ENCODE measurements at regions not wholly inside any gene's neighbourhood (a gene's known extent, or its start where the extent isn't known, plus 50 kb on each side); places are given as distances from the start of the nearest gene placed in this dataset.

DNA sequence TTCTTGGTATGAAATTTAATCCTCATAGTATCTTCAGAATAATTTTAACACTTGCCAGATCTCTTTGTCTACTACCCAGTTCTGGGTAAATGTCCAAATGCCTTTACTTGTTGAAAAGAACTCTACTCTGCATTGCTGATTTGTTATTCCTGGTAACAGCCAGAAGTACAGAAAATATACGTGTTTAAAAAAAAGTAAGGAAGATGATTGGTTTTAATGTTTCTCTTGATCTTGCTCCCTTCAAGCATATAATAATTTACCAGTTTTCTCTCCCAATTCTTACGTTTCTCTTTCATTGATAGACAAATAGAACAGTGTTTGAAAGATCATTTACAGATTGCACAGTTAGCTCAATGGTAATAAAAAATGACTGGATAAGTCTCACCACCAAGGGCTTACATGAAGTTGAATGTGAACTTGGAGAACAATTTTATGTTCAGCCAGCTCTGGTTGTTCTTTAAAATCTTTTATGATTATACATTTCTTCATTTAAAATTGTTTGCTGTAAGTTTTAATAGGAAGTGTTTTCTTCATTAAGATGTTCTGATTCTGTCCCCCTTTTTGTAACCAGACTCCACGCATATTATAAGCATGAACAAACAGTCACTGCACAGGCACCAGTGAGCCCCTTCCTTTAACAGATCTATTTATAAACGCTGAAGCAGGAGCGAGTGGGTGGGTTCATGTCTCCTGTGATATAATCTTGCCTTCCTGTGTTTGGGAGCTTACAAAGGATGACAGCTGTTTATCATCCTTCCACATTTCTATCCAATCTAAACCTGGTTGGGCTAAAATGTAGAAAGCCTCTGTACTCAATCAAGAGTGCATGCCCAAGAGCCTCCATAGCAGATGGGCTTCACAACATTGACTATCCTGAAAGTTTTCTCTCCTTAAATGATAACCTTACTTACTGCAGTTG, 299.5 kb downstream of the PRL start:
- DNase-seq (ENCODE audit: low spot score) = no peak

DNA sequence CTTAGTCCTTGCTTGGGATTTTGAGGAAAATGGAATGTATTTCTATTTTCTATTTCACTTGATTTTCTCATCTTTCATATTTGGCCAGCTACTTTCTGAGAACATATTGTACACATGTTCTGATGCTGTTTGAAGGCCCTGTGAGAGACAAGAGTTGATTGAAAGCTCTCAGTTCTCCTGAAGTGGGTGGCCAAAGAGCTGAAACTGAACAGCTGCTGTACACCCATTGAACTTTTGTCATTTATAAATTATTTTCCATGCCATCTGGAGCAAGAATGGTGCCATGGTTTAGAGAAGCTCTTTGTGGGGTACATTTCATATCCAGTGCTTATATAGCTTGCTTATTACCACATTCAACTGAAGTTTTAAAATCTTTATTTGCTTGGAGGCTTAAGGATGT, 298.3 kb downstream of the PRL start:
- DNase-seq (ENCODE audit: low spot score) = no peak

DNA sequence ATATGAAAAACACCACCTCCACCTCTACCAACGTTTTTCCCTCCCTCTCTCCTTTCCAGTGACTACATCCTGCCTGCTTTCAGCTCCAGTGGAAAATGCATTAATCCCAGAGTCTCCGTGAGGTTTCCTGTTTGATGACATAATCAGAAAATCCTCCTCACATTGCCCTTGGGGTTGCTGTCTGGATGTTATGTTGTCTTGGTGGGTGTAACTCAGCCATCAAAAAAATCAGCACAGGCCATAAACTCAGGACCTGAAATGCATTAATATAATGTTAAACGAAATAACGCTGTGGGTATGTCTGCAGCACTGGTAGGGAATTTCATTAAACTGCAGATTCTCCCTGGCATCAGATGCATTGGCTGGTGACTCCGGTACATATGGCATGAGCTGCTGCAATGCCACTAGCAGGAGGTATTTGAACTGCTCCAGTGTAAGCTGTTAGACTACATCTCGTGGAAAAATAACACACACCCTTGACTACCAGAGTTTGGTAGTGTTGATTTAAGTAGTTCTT, 297.8 kb downstream of the PRL start:
- DNase-seq (ENCODE audit: low spot score) = peak; percentile 7

DNA sequence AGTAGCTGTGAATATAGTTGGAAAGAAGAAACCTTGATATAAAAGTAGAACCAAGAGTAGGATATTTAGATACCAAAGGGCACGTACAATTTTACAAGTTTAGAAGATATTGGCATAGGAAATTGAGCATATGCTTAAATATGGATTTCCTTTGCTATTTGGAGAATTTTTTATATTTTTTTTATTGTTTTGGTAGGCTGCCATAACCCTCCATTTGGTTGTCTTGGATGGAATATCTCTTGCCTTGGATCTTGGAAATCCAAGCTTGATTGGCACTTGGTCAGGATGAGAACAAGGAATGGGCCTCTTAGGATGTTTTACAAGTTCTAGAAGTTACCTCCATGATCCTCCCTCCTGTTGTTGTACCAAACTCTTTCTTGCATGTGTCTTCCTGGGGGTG, 297.1 kb downstream of the PRL start:
- no peak for DNase-seq (ENCODE audit: low spot score)

DNA sequence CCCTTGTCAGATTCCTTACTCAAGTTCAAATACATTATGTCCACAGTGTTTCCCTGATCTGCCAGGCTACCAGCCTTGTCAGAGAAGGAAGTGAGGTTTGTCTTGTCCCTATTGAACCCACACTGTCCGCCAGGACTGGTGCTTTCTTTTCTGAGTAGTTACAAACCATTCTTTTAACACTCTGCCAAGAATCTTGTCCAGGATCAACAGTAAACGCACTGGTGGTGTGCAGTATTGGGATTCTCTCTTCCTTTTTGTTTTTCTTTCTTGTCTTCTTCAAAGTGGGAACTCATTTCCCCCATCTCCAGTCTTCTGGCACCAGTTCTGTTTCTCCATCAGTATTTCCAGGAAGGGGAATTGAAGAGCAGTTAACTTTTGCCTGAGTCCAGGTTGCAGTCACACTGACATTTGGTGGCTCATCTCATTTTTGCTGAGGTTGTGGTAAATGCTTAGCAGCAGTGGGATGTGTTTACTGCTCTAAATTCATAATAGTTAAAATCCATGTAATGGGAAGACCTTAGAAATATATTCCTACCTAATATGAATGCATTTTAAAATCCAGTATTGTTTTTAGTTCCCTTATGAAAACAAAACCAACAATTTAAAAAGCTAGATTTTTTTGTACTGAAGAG, 295.3 kb downstream of the PRL start:
- no peak for DNase-seq (ENCODE audit: low spot score)

DNA sequence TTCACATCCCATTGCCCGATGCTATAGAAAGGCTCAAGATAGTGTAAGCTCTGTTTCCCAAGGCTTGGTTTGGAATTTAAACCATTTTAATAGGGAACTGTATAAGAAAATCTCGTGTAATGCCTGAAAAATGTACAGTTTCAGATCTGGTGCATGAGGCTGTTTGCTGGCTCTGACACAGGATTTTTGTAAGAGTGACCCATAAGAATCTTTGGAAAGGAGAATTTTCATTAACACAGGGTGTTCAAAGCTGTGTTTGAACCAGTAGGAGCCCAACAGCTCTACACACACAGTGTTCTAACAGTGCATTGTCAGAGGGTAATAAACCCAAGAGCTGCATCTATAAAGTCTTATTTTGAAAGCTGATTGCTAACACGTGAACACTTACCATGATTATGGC, 293.5 kb downstream of the PRL start:
- DNase-seq (ENCODE audit: low spot score) = peak; percentile 12

DNA sequence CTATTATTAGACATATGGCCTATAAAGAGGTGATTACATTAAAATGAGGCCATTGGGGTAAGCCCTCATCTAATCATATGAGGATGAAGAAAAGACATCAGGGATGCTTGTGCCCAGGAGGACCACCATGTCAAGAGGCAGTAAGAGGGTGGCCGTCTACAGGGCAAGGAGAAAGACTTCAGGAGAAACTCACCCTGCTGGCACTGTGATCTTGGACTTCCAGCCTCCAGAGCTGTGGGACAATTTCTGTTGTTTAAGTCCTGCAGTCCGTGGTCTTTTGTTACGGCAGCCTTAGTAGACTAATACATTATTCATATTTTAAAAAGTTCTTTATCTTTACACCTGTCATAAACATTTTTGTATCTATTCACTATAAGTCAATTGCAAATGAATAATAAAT, 290.0 kb downstream of the PRL start:
- DNase-seq (ENCODE audit: low spot score) = no peak

DNA sequence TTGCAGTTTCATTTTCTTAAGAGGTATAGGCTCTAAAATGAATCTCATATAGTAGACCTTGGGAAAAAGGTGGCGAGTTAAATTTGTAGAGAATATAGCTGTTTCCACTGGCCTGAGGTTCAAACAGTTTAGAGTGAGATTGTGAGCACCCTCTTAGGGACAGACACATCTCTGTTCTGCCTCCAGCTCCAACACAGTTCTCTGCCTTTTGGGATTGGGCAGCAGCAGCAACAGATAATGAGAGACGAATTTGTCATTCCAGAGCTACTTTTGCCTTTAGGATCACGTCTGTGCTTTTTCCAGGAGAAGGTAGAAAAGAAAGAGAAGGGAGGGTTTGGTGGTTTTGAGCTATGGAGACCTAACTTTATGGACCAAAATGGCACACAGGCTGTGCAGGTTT, 289.4 kb downstream of the PRL start:
- no peak for DNase-seq (ENCODE audit: low spot score)

DNA sequence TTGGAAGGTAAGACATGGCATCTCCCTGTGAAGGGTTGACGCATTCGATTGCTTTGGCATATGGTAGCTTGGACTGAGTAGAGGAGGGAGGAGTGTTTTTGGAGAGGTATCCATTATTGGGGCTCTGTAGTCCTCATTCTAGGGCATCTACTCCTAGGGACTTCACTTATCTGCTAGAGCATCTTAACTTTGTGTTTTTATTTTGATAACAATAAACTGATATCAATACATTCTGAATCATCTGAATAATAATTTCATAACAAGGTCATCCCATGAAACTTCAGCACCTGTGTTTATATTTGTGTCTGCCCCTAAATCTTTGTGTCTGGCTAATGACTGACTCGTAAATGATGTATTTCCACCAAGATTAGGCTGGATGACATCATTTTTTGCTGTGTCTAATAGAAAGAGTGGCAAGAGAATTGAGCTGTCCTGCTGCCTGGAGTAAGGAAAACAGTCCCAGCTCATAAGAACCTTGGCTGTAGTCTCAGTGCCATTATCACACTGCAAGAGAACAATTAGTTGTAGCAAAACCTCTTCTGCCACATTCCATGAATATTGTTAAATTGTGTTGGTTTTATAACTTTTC, 288.5 kb downstream of the PRL start:
- DNase-seq (ENCODE audit: low spot score) = no peak

DNA sequence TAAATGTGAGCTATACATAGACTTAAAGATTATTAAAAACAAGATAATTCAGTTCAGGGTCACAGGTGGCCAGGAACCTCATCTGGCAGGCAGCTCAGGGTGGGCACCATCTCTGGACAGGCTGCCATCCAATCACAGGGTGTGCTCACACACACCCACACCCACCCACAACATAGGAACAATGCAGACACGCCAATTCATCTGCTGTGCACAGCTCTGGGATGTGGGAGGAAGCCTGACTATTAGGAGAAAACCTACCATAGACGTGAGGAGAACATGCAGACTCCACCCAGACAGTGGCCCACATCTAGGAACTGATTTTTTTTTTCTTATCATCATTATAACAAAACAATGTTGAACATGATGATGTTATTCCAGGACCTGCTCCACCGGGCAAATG, 286.7 kb downstream of the PRL start:
- DNase-seq (ENCODE audit: low spot score) = no peak

DNA sequence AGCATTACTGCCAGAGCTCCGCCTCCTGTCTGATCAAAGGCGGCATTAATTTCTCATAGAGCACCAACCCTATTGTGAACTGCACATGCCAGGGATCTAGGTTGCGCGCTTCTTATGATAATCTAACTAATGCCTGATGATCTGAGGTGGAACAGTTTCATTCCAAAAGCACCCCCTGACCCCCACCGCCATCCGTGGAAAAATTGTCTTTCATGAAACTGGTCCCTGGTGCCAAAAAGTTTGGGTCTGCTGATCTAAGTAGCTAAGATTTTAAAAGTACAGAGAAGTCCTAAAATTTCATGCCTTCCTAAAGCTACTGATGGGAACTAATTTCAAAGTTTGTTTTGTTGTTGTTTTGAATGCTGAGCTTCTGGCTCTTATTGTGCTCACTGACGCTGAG, 281.6 kb downstream of the PRL start:
- no peak for DNase-seq (ENCODE audit: low spot score)

DNA sequence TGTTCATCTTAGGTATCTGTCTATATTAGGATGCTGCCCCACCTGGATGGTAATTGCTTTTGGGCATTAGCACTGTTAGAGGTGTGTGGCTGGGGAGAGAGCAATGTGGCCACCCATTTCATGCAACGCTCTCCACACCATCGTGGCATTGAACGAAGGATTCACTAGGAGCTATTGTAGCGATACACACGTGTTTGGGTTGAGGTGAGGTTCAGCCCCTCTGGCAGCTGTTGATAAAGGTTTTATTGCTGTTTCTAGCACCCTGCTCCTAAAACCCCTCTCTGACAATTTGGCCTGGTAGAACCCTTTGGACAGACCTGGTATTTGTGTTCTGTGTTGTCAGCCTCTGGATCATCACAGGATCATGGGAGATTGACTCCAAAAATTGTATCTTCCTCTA, 280.9 kb downstream of the PRL start:
- no peak for DNase-seq (ENCODE audit: low spot score)

DNA sequence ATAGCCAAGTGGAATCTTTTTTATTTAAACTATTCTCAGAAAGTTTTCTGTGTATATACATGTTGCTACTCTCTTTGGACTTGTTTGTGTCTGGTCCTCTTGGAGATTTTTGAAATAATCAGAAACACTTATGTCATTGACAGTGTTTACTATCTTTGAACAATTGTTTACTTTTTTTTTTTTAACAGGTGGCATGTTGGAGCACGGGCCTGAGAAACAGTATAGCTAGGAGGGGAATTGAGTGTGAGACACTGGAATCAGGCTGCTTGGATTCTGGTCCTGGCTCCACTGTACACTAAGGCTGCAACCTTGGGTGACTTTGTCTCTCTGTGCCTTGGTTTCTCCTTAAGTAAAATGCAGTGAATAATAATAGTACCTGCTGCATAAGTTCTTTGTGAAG, 279.6 kb downstream of the PRL start:
- DNase-seq (ENCODE audit: low spot score) = no peak

DNA sequence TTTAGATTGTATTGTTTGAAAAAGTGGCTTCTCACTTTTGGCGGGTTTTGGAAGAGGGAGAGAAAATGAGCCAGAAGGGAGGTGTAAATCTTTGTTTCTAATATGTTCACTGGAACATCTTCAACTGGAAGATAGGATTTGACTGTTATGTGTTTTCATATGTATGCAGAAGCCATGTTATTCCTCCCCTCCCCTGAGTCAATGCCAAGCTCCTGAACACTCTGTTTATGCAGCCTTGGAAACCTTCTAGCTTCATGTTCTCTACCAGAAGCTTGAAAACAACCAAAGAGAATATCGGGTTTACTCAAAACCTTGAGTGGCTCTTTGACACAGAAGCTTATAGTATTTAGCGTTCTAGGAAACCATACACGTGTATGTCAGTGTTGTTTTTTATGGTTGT, 279.1 kb downstream of the PRL start:
- no peak for DNase-seq (ENCODE audit: low spot score)

DNA sequence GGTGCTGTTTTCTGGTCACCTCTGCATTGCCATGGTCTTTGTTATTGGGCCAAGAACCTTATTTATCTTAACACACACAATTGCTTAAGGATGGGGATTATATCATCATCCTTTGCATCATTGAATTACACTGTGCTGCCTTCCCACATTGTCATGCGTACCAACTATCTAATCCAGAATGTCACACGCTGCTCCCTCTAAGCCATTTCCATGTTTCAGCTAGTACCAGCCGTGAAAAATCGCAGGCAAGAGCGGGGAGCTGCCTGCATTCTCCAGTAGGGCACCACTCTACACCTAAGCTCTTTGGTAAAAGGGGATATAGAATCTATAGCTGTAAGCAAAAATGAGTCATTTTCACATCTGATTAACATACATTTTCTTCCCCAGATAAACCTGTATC, 277.0 kb downstream of the PRL start:
- DNase-seq (ENCODE audit: low spot score) = no peak

DNA sequence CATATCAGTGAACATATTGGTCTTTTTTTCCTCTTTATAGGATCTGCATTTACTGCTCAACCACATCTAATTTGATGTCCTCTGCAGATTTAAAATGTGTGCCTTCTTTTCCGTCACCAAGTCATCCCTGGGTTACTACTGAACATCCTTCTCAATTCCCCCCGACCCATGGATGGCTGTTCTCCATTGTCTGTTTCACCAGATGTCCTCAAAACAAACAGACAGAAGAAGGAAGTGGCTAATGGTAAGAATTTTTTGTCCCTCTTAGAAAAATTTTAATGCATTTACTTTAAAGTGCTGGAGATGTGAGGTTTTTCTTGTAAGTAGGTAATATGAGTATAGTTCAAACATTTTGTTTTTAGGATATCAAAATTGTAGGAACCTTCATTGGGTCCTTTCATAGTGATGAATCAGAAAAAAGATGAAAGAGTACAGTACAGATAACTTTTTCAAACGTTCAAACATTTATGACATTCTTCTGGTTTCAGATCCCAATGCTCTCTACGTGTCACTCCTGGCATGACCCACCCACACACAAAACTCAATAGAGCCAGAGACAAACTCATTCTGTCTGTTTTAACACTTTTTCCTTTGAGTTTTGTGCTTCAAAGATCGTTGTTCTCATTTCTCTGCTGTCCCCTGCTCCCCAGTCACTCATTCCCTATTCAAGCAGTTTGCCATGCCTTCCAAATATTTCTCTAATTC, 276.4 kb downstream of the PRL start:
- DNase-seq (ENCODE audit: low spot score) = no peak

DNA sequence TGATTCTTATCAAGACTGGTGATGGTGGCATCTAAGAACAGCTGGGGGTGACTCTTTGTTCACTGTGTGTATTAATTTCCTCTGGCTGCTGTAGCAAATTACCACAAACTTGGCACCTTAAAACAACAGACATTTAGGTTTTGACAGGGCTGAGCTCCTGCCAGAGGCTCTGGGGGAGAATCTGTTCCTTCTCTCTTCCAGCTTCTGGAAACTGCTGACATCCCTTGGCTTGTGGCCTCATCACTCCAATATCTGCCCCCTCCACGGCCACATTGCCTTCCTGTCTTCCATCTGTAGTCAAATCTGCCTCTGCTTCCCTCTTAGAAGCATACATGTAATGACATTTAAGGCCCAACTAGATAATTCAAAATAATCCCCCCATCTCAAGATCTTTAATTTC, 274.9 kb downstream of the PRL start:
- DNase-seq (ENCODE audit: low spot score) = no peak

DNA sequence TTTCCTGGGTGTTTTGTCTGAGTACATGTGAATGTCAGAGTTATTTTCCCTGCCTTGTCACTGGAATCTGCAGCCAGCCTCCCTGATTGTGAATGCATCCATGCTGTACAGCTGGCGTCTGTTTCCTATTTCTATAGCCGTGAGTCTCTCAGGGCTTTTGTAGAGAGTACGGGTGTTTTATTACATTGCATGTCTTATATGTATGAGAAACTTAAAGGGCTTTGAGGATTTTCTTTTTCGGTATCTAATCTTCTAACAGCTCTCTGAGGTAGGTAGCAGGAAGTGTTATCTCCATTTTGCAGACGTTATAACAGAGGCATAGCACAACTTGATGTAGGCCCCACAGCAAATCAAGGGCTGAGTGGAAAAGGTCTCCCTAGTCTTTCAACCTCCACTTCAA, 272.9 kb downstream of the PRL start:
- no peak for DNase-seq (ENCODE audit: low spot score)

DNA sequence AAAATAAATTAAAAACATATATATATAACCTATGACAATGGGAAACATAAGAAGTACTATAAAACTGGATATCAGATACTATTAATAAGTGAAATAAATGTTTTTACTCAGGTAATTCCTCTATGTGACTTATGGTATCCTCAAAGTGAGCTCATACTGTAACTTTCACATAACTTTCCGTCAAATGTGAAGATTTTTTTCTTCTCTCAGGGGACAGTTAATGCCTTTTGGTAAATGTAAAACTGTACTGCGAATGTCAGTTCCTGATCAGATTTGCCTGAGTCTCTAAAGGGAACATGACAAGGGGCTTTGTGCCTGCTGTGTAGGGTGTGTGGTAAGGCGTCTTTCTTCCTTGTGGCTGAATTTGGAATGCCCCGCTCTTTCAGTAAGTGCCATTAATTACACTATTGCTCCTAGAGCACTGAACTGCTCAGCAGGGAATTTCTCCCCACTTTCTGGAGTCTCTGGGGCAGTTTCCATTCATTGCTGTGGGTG, 271.8 kb downstream of the PRL start:
- DNase-seq (ENCODE audit: low spot score) = no peak

DNA sequence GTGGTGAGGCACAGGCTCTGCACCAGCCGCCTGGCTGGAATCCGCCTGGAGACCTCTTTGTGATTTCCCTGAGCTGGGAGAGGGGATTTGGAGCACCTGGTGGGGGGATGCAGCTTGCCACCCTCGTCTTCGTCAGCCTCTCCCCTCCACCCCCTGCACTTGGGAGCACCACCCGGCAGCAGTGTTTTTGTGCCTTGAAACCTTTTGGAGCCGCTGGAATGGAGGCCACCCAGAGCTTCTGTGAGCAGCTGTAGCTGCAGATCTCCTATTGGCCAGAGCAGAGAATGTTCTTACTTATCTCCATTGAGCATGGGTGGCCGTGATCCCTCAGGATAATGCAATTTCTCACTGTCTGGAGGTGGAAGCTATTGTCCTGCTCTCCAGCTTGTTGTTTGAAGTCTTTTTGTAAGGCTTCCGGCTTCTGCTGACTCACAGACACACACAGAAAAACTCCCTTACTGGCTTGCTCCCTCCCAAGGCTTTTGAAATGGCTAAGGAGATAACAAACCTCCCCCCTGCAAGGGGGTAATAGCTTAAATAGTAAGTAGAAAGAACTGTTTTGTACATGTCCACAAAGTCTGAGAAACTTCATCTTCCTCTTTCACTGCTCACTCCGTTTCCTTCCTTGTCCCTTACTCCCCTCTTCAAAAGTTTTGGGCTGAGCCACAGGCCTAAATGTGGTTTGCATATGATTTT, 271.2 kb downstream of the PRL start:
- DNase-seq (ENCODE audit: low spot score) = peak; percentile 35

DNA sequence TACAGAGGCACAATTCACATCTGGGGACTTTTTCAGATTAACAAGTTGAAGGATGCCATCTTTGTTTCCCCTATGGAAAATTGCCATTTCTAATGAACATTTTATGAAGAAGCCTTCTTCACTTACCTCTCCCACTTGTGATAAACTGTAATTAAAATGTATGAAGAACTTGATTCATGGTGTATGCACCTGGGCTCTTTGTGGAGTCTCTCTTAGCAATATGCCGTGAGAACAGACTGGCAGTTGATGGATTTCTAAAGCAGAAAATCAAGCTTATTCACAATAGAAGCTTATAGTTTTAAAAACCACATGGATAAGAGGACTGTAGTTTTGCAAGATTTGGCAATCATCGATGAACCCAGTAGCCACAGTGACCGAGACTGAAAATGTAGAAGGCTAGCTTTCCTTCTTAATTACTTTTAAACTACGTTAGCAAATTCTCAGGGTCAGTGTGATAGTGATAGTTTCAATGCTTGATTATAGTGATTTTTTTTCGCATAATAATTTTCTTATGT, 270.6 kb downstream of the PRL start:
- no peak for DNase-seq (ENCODE audit: low spot score)
